ENCODE measurements at regions not wholly inside any gene's neighbourhood (a gene's known extent, or its start where the extent isn't known, plus 50 kb on each side); places are given as distances from the start of the nearest gene placed in this dataset.

DNA sequence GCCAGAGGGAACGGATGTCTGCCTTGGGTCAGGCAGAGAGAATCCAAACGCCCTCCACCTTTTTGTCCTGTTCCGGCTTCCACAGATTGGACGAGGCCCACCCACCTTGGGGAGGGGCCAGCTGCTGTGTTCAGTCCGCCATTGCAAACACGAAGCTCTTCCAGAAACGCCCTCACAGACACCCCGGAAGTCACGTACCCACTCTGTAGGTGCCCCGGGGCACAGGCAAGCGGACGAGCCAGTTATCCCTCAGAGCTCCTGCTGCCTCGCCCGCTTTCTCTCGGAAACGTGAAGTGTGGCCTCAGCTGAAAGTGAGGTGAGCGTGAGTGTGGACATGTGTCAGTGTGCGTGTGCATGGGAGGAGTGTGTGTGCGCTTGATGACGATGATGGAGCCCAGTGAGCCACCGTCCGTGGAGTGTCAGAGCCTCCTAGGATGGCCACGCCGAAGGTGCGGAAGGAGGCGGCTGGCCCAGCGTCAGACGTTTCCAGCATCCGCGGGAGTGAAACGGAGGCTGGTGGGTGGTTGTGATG, 869.2 kb downstream of the TBC1D22A start:
- TF ChIP-seq POLR2A (IDR thresholded peaks at IDR 0.05) = no peak
- TF ChIP-seq, protein P1, sequence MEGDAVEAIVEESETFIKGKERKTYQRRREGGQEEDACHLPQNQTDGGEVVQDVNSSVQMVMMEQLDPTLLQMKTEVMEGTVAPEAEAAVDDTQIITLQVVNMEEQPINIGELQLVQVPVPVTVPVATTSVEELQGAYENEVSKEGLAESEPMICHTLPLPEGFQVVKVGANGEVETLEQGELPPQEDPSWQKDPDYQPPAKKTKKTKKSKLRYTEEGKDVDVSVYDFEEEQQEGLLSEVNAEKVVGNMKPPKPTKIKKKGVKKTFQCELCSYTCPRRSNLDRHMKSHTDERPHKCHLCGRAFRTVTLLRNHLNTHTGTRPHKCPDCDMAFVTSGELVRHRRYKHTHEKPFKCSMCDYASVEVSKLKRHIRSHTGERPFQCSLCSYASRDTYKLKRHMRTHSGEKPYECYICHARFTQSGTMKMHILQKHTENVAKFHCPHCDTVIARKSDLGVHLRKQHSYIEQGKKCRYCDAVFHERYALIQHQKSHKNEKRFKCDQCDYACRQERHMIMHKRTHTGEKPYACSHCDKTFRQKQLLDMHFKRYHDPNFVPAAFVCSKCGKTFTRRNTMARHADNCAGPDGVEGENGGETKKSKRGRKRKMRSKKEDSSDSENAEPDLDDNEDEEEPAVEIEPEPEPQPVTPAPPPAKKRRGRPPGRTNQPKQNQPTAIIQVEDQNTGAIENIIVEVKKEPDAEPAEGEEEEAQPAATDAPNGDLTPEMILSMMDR (IDR thresholded peaks at IDR 0.05) = no peak

Data from adrenal gland (tissue), 5 donors.